IMR-90 (cell line): ENCODE measurements at regions not wholly inside any gene's neighbourhood (a gene's known extent, or its start where the extent isn't known, plus 50 kb on each side); places are given as distances from the start of the nearest gene placed in this dataset.

Experiments
- ATAC-seq: fragments of 200-7000 bp; cut with Tn5 transposase; 2 replicates; pipeline ENCODE4 v1.9.1; 2020; ENCODE audit warnings: low read depth, mild to moderate bottlenecking, moderate library complexity
- BruUV-seq: library from RNA; stranded (reverse); fragments of 400-500 nt; replicated peaks from 2 replicates; lab custom pipeline; 2021; lab: Mats Ljungman, UMichigan
- CTCF ChIA-PET: fragments of 300-600 bp; formaldehyde crosslinking; extraction: SDS; loops from one replicate; lab custom pipeline; 2021; ENCODE audit warnings: antibody characterized with exemption; lab: Yijun Ruan, JAX
- POLR2A ChIA-PET: fragments of 300-600 bp; sonication (Branson Sonifier 250); formaldehyde crosslinking; loops from one replicate; lab custom pipeline; 2022; ENCODE audit warnings: antibody characterized with exemption; ENCODE audit not compliant: unreplicated experiment; lab: Charles Lee
- DNase-seq: peaks from one replicate; pipeline ENCODE4 v3.0.0; 2013
- H2AFZ ChIP-seq: replicated peaks from 2 replicates; pipeline ENCODE3; 2013; ENCODE audit warnings: low read length, mild to moderate bottlenecking; ENCODE audit not compliant: poor library complexity
- H2AK5ac ChIP-seq: 2 replicates; pipeline ENCODE4 v1.6.1; 2013; ENCODE audit warnings: low read depth, low read length, inconsistent platforms
- H2AK9ac ChIP-seq: replicated peaks from 2 replicates; pipeline ENCODE3; 2013; ENCODE audit warnings: mild to moderate bottlenecking, low read depth, low read length, moderate library complexity; ENCODE audit not compliant: poor library complexity
- H2BK120ac ChIP-seq: 2 replicates; pipeline ENCODE4 v1.6.1; 2013; ENCODE audit warnings: low read depth, low read length, inconsistent platforms
- H2BK15ac ChIP-seq: 3 replicates; pipeline ENCODE4 v1.6.1; 2013; ENCODE audit warnings: low read depth, low read length, inconsistent platforms
- H2BK20ac ChIP-seq: 2 replicates; pipeline ENCODE4 v1.6.1; 2013; ENCODE audit warnings: low read depth, mild to moderate bottlenecking, inconsistent platforms, low read length, moderate library complexity
- H2BK5ac ChIP-seq: 2 replicates; pipeline ENCODE4 v1.6.1; 2013; ENCODE audit warnings: mild to moderate bottlenecking, low read depth, low read length, inconsistent platforms; ENCODE audit not compliant: poor library complexity, severe bottlenecking
- H3K14ac ChIP-seq: replicated peaks from 2 replicates; pipeline ENCODE4 v1.6.1; 2013; ENCODE audit warnings: low read depth, low read length, inconsistent platforms
- H3K18ac ChIP-seq: 2 replicates; pipeline ENCODE4 v1.6.1; 2013; ENCODE audit warnings: low read depth, low read length, control low read depth
- H3K23ac ChIP-seq: 2 replicates; pipeline ENCODE4 v1.6.1; 2013; ENCODE audit warnings: low read depth, low read length, inconsistent platforms
- H3K27ac ChIP-seq: 2 replicates; pipeline ENCODE4 v1.5.1; 2013; ENCODE audit warnings: mild to moderate bottlenecking, control low read depth, low read length; ENCODE audit not compliant: insufficient read depth
- H3K27me3 ChIP-seq: 2 replicates; pipeline ENCODE4 v1.6.1; 2013; ENCODE audit warnings: low read length; ENCODE audit not compliant: control insufficient read depth, insufficient read depth
- H3K36me3 ChIP-seq: 2 replicates; pipeline ENCODE4 v1.6.1; 2013; ENCODE audit warnings: low read length, mixed read lengths; ENCODE audit not compliant: control insufficient read depth, insufficient read depth
- H3K4ac ChIP-seq: 2 replicates; pipeline ENCODE4 v1.6.1; 2013; ENCODE audit warnings: low read depth, low read length, inconsistent platforms
- H3K4me1 ChIP-seq: 2 replicates; pipeline ENCODE4 v1.6.1; 2013; ENCODE audit warnings: low read length, mixed read lengths; ENCODE audit not compliant: control insufficient read depth, insufficient read depth
- H3K4me2 ChIP-seq: 2 replicates; pipeline ENCODE4 v1.6.1; 2013; ENCODE audit warnings: low read depth, mild to moderate bottlenecking, control low read depth, low read length, moderate library complexity
- H3K4me3 ChIP-seq: 2 replicates; pipeline ENCODE4 v1.5.1; 2013; ENCODE audit warnings: low read depth, mild to moderate bottlenecking, control low read depth, low read length, moderate library complexity; ENCODE audit not compliant: insufficient read depth
- H3K56ac ChIP-seq: 2 replicates; pipeline ENCODE4 v1.6.1; 2013; ENCODE audit warnings: low read length, inconsistent platforms; ENCODE audit not compliant: insufficient read depth; ENCODE audit errors: extremely low read depth
- H3K79me1 ChIP-seq, 2 experiments: 2 replicates each; pipeline ENCODE4 v1.6.1; 2013; ENCODE audit warnings: low read length in 2 of 2, inconsistent platforms in 1 of 2, low read depth in 1 of 2
- H3K9ac ChIP-seq: 2 replicates; pipeline ENCODE4 v1.6.1; 2013; ENCODE audit warnings: low read depth, low read length, control low read depth
- H3K9me1 ChIP-seq: 2 replicates; pipeline ENCODE4 v1.6.1; 2013; ENCODE audit warnings: low read length, inconsistent platforms; ENCODE audit not compliant: insufficient read depth
- H3K9me3 ChIP-seq: 2 replicates; pipeline ENCODE4 v1.6.1; 2013; ENCODE audit warnings: low read length; ENCODE audit not compliant: control insufficient read depth, insufficient read depth
- H4K20me1 ChIP-seq: 2 replicates; pipeline ENCODE4 v1.6.1; 2013; ENCODE audit warnings: low read length, inconsistent platforms; ENCODE audit not compliant: insufficient read depth
- H4K5ac ChIP-seq: 2 replicates; pipeline ENCODE4 v1.6.1; 2013; ENCODE audit warnings: mild to moderate bottlenecking, low read depth, low read length, control low read depth
- H4K8ac ChIP-seq, 2 experiments: 2 replicates each; pipeline ENCODE4 v1.6.1; 2013; ENCODE audit warnings: low read depth in 2 of 2, low read length in 2 of 2, control low read depth in 1 of 2, inconsistent platforms in 1 of 2
- H4K91ac ChIP-seq: 2 replicates; pipeline ENCODE4 v1.6.1; 2013; ENCODE audit warnings: low read depth, low read length, inconsistent platforms; ENCODE audit not compliant: insufficient read depth
- CEBPB ChIP-seq: IDR thresholded peaks from 2 replicates; pipeline ENCODE4 v1.6.1; 2012; ENCODE audit warnings: low read depth, low read length, improper control_type of control experiment
- CTCF ChIP-seq: conservative IDR thresholded peaks from 2 replicates; pipeline ENCODE4 v1.5.1; 2012; ENCODE audit warnings: mild to moderate bottlenecking, low read depth, low read length, improper control_type of control experiment
- SMC3 ChIP-seq: fragments of 150-350 bp; IDR thresholded peaks from 2 replicates; pipeline ENCODE4 v1.6.1; 2016; ENCODE audit warnings: low read depth, mild to moderate bottlenecking, antibody characterized with exemption, low read length, moderate library complexity
- USF2 ChIP-seq: fragments of 150-350 bp; IDR thresholded peaks from 2 replicates; pipeline ENCODE4 v1.6.1; 2017; ENCODE audit warnings: mild to moderate bottlenecking, antibody characterized with exemption, low read length, low read depth
- WGBS, 2 experiments: methylation state at CpG; one replicate each; pipeline versions ENCODE4 v1.1.5 to v1.1.7; 2013; ENCODE audit warnings: missing lambda C conversion rate in 2 of 2; ENCODE audit not compliant: insufficient read length in 1 of 2; ENCODE audit errors: extremely low coverage in 2 of 2; 5-methylcytosine and 5-hydroxymethylcytosine counted together
- dilution Hi-C: fragments of 300-500 bp; cut with HindIII; formaldehyde crosslinking; loops from one replicate; pipeline ENCODE4 v1.14.3; 2018; ENCODE audit warnings: low sequenced_read_pairs; ENCODE audit not compliant: unreplicated experiment
- in situ Hi-C: fragments of 300-500 bp; cut with MboI; formaldehyde crosslinking; loops from 3 replicates; pipeline ENCODE4 v1.14.3; 2019; ENCODE audit warnings: low sequenced_read_pairs, inconsistent platforms, mixed read lengths
- intact Hi-C: fragments of 100-400 bp; cut with micrococcal nuclease; formaldehyde crosslinking; loops from 2 replicates; pipeline ENCODE4 v1.10.0; 2022

GRCh38 chrX:131725001-131725654 is 181.3 kb downstream of the OR13H1 start:
- in situ Hi-C loops, result no loop called here
- Histone ChIP-seq H2BK20ac (no peak overlapping the region), H2BK5ac (no peak overlapping the region), H3K18ac (no peak overlapping the region), H3K4me1 (no peaks in the 10 kb centered on the region), H2BK120ac (no peak overlapping the region), H4K8ac (no peak overlapping the region), H3K27me3 (no peaks in the 10 kb centered on the region; the same call in 1 of the 2 replicates), H3K9me1 (no peaks in the 10 kb centered on the region), H3K23ac (no peak overlapping the region), H3K4me2 (no peak overlapping the region), H4K5ac (no peak overlapping the region), H3K79me1 (no peaks in the 10 kb centered on the region), H2AFZ (no peak overlapping the region), H3K9ac (no peak overlapping the region), H4K91ac (no peak overlapping the region), H3K56ac (no peak overlapping the region), H2AK9ac (no peak overlapping the region), H3K9me3 (peaks cover 4% of the 10 kb centered on the region; the same call in 1 of the 2 replicates), H2AK5ac (no peak overlapping the region), H4K20me1 (no peaks in the 10 kb centered on the region), H3K36me3 (no peaks in the 10 kb centered on the region), H3K14ac (no peak overlapping the region), H3K27ac (no peak overlapping the region), H3K4ac (no peak overlapping the region), H2BK15ac (no peak overlapping the region), H3K4me3 (no peak overlapping the region)
- intact Hi-C loops, result no loop called here
- ATAC-seq, result no peak
- dilution Hi-C loops, result no loop called here
- WGBS, 2 experiments, result 72% methylated on average over 2 of the region's 7 CpGs; no CpG with 5 or more reads in 1 of the 2 experiments
- CTCF ChIA-PET, result no interaction called here
- DNase-seq, result no peak
- TF ChIP-seq CEBPB, result no peak
- no peak for TF ChIP-seq CTCF
- no peak for TF ChIP-seq USF2
- no peak for TF ChIP-seq SMC3
- POLR2A ChIA-PET, result no interaction called here
- no TSS peak for BruUV-seq
